Ovary (tissue), 7 donors: ENCODE measurements at regions not wholly inside any gene's neighbourhood (a gene's known extent, or its start where the extent isn't known, plus 50 kb on each side); places are given as distances from the start of the nearest gene placed in this dataset.

Experiments
- DNase-seq, 5 donors: peaks; one replicate each; pipeline ENCODE4 v3.0.0-alpha.2; 2019 to 2020
- H3K27ac ChIP-seq, 2 donors: fragments of 200-600 bp; one replicate each; pipeline versions ENCODE4 v1.5.1 to v1.8.0; 2019 to 2022
- H3K27me3 ChIP-seq: fragments of 200-600 bp; one replicate; pipeline ENCODE4 v1.8.0; 2022
- H3K36me3 ChIP-seq: fragments of 200-600 bp; sonication (generic); one replicate; pipeline ENCODE4 v1.5.1; 2019
- H3K4me1 ChIP-seq: one replicate; pipeline ENCODE4 v1.8.1; 2013; ENCODE audit warnings: mild to moderate bottlenecking, moderate library complexity; ENCODE audit not compliant: insufficient read depth
- H3K4me3 ChIP-seq: fragments of 200-600 bp; sonication (generic); one replicate; pipeline ENCODE4 v1.5.1; 2017
- H3K9me3 ChIP-seq, 2 donors: fragments of 200-600 bp in 1 of 2; sonication (generic) in 1 of 2; one replicate each; pipeline versions ENCODE4 v1.5.1 to v1.8.1; 2013 to 2019; ENCODE audit warnings: mild to moderate bottlenecking in 1 of 2, moderate library complexity in 1 of 2
- EP300 ChIP-seq: sonication (generic); formaldehyde crosslinking; IDR thresholded peaks from one replicate; pipeline ENCODE4 v1.6.1; 2017; ENCODE audit warnings: antibody characterized with exemption
- POLR2A ChIP-seq: fragments of 450-650 bp; IDR thresholded peaks from one replicate; pipeline ENCODE4 v1.6.1; 2017; ENCODE audit warnings: antibody characterized with exemption, mild to moderate bottlenecking, moderate library complexity
- WGBS, 3 donors: extraction: QIAGEN DNeasy Blood & Tissue Kit in 1 of 3; methylation state at CpG; one replicate each; pipeline versions ENCODE4 v1.1.5 to v1.1.7; 2013 to 2017; 5-methylcytosine and 5-hydroxymethylcytosine counted together
- intact Hi-C, 4 donors: fragments of 100-400 bp; cut with DNase I; formaldehyde crosslinking; loops; one replicate each; pipeline versions ENCODE4 v1.11.0 to v1.15.1; 2022 to 2023
- TF ChIP-seq, protein P1 (sequence below), 3 donors: fragments of 450-650 bp in 2 of 3; fragments of 200-600 bp in 1 of 3; IDR thresholded peaks; one replicate each; pipeline versions ENCODE4 v1.5.1 to v1.8.0; 2016 to 2022; ENCODE audit warnings: antibody characterized with exemption in 3 of 3, mild to moderate bottlenecking in 1 of 3
- donor health status: DM: no; HTN: no; CAD: no; lungs with moderate emphysema.
- donor health status: DM: no; HTN: no; CAD: no.
- donor health status: Bipolar disorder and iron deficiency.
- donor health status: DM: no; HTN: no; CAD: no.
- donor health status: DM: yes; HTN: yes; CAD: no.

DNA sequence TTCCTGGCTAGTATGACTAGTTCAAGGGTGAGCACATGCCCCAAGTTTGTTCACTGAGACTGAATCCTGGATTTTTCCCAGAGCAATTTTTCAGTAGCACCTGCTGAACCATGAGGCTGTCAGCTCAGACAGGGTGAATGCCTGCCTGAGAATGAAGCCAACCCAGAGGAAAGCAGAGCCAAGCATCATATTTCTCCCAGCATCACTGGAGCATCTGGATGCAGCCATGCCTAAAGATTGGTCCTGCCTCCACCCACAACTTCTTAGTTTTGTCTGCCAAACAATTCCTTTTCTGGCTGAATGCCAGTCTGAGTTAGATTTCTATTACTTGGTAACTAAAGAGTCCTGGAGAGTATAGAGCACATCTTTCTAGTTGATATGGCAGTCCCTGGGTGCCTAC is 343.6 kb downstream of the CSNK1G3 start:
- Histone ChIP-seq H3K36me3 (no peaks in the 10 kb centered on the region), H3K4me1 (no peaks in the 10 kb centered on the region)
- intact Hi-C loops, result no loop called here

DNA sequence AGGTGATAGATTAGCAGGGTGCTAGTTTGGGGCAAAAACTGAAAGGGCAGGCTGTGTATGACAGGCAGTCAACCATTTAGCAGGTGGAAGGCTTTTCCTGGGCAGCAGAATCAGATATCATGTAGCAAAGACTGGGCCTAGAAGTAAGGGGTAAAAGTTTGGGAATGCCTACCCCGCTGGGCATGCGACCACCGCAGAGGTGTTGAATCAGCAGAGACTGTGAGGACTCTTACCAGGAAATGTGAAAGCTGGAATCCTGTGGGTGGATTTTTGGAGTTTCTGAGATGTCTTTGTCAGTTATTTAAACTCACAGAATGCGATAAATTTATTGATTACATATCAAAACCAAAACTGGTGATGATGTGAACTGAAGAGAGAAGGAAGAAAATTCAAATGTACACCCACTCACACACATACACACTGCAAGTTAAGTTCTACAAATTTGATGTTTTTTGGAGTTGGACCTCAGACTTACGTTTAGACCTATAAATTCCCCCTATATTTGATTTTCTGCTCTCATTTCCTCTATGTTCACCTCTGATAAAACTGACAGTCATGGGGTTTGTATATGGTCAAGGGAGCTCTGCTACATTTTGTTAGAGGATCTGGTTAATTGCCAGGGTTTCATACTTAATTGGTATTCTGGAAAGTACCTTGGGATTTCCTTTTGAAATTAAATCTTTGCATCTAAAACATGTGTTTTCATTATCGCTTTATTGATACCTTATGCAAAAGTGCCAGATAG is 333.6 kb downstream of the CSNK1G3 start:
- no peak overlapping the region for H3K4me3 ChIP-seq
- H3K27me3 ChIP-seq, result no peaks in the 10 kb centered on the region
- H3K9me3 ChIP-seq, result no peaks in the 10 kb centered on the region
- H3K4me1 ChIP-seq, result no peaks in the 10 kb centered on the region
- WGBS, 3 donors, result 74 to 92% (median 77%) methylated on average over 6 of the region's 6 CpGs
- no peak for DNase-seq
- H3K36me3 ChIP-seq, result no peaks in the 10 kb centered on the region
- intact Hi-C loops, result no loop called here
- H3K27ac ChIP-seq, result no peak overlapping the region
- no peak for TF ChIP-seq EP300
- TF ChIP-seq, protein P1, sequence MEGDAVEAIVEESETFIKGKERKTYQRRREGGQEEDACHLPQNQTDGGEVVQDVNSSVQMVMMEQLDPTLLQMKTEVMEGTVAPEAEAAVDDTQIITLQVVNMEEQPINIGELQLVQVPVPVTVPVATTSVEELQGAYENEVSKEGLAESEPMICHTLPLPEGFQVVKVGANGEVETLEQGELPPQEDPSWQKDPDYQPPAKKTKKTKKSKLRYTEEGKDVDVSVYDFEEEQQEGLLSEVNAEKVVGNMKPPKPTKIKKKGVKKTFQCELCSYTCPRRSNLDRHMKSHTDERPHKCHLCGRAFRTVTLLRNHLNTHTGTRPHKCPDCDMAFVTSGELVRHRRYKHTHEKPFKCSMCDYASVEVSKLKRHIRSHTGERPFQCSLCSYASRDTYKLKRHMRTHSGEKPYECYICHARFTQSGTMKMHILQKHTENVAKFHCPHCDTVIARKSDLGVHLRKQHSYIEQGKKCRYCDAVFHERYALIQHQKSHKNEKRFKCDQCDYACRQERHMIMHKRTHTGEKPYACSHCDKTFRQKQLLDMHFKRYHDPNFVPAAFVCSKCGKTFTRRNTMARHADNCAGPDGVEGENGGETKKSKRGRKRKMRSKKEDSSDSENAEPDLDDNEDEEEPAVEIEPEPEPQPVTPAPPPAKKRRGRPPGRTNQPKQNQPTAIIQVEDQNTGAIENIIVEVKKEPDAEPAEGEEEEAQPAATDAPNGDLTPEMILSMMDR (IDR thresholded peaks at IDR 0.05), result no peak
- no peak for TF ChIP-seq POLR2A

More for the DNA sequence above, 343.6 kb downstream of the CSNK1G3 start:
- TF ChIP-seq, protein P1 (IDR thresholded peaks at IDR 0.05), result no peak
- TF ChIP-seq EP300 (no peak), POLR2A (no peak)
- Histone ChIP-seq H3K27me3 (no peaks in the 10 kb centered on the region), H3K9me3 (no peaks in the 10 kb centered on the region), H3K27ac (no peak overlapping the region), H3K4me3 (no peak overlapping the region)
- no peak for DNase-seq

DNA sequence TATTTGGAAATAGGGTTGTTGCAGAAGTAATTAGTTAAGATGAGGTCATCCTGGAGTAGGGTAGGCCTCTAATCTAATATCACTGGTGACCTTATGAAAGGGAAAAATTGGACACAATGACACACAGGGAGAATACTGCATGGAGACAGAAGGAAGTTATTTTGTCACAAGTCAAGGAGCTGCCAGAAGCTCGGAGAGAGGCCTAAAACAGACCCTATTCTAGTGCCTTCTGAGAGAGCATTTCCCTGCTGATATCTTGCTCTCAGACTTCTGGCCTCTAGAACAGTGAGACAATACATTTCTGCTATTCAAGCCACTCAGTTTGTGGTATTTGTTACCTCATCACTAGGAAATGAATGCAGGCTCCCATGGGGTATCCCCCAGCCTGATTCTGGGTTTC is 332.9 kb downstream of the CSNK1G3 start:
- DNase-seq, result no peak

DNA sequence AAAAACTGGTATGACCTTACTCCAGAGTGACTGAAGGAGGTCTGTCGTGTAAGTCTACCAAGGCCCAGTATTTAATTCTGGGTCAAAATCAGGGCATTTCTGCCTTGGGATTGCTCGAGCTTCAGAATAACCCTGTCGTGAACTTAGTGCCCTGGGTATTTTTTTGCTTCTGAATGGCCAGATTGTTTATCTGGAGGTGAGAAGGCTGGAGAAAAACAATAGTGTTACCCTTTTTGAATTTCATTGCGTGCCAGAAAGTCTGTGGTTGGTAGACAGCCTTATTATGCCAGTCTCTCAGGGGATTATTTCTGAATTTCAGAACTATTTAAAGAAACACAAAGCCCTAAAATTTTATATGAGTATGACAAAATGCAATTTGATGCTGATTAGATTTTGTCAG is 323.4 kb downstream of the CSNK1G3 start:
- Histone ChIP-seq H3K27ac (no peak overlapping the region), H3K36me3 (no peaks in the 10 kb centered on the region), H3K4me3 (no peak overlapping the region), H3K4me1 (no peaks in the 10 kb centered on the region), H3K9me3 (no peaks in the 10 kb centered on the region), H3K27me3 (no peaks in the 10 kb centered on the region)
- TF ChIP-seq POLR2A (no peak), EP300 (no peak)
- TF ChIP-seq, protein P1 (IDR thresholded peaks at IDR 0.05), result no peak
- intact Hi-C loops, result no loop called here
- DNase-seq, result no peak
- WGBS, 3 donors, result 67 to 75% (median 70%) methylated on average over 4 of the region's 4 CpGs

More for the DNA sequence above, 332.9 kb downstream of the CSNK1G3 start:
- Histone ChIP-seq H3K27ac (no peak overlapping the region), H3K4me3 (no peak overlapping the region), H3K27me3 (no peaks in the 10 kb centered on the region), H3K36me3 (no peaks in the 10 kb centered on the region), H3K4me1 (no peaks in the 10 kb centered on the region), H3K9me3 (no peaks in the 10 kb centered on the region)
- intact Hi-C loops, result no loop called here
- 80 to 87% (median 85%) methylated on average over 1 of the region's 1 CpG for WGBS, 3 donors
- TF ChIP-seq EP300 (no peak), POLR2A (no peak)
- TF ChIP-seq, protein P1 (IDR thresholded peaks at IDR 0.05), result no peak
